MM.1S (cell line): ENCODE measurements at regions not wholly inside any gene's neighbourhood (a gene's known extent, or its start where the extent isn't known, plus 50 kb on each side); places are given as distances from the start of the nearest gene placed in this dataset.

ENCODE experiments used
- DNase-seq: peaks from one replicate; pipeline ENCODE4 v3.0.0-alpha.2; 2015
- H2AFZ ChIP-seq: fragments of 300-600 bp; sonication (generic); 2 replicates; pipeline ENCODE4 v1.6.0; 2016; ENCODE audit warnings: antibody characterized with exemption, low read length
- H3F3A ChIP-seq: fragments of 300-600 bp; sonication (generic); 2 replicates; pipeline ENCODE4 v1.6.1; 2016; ENCODE audit warnings: mild to moderate bottlenecking, antibody characterized with exemption, low read length, moderate library complexity, mixed read lengths; ENCODE audit not compliant: insufficient read depth
- H3K27ac ChIP-seq: fragments of 300-600 bp; sonication (generic); 2 replicates; pipeline ENCODE4 v1.5.1; 2016; ENCODE audit warnings: mild to moderate bottlenecking, low read length
- H3K27me3 ChIP-seq: fragments of 300-600 bp; sonication (generic); replicated peaks from 2 replicates; pipeline ENCODE4 v1.6.0; 2016; ENCODE audit warnings: low read length; ENCODE audit not compliant: insufficient read depth
- H3K36me3 ChIP-seq: fragments of 300-600 bp; sonication (generic); replicated peaks from 2 replicates; pipeline ENCODE4 v1.6.1; 2016; ENCODE audit warnings: mild to moderate bottlenecking, low read length, mixed read lengths; ENCODE audit not compliant: insufficient read depth
- H3K4me1 ChIP-seq: fragments of 300-600 bp; sonication (generic); 2 replicates; pipeline ENCODE4 v1.6.1; 2016; ENCODE audit warnings: low read length, mixed read lengths
- H3K4me2 ChIP-seq: fragments of 300-600 bp; sonication (generic); 2 replicates; pipeline ENCODE4 v1.6.0; 2016; ENCODE audit warnings: low read depth, low read length
- H3K4me3 ChIP-seq: fragments of 300-600 bp; sonication (generic); 2 replicates; pipeline ENCODE4 v1.5.1; 2016; ENCODE audit warnings: low read length, mixed read lengths
- H3K79me2 ChIP-seq: fragments of 300-600 bp; sonication (generic); 2 replicates; pipeline ENCODE4 v1.6.1; 2016; ENCODE audit warnings: mixed run types, low read length, mixed read lengths
- H3K9ac ChIP-seq: fragments of 300-600 bp; sonication (generic); 2 replicates; pipeline ENCODE4 v1.6.1; 2016; ENCODE audit warnings: low read length, mixed read lengths
- H3K9me2 ChIP-seq: fragments of 300-600 bp; sonication (generic); replicated peaks from 2 replicates; pipeline ENCODE4 v1.6.1; 2016; ENCODE audit warnings: mild to moderate bottlenecking, low read length, mixed read lengths; ENCODE audit not compliant: insufficient read depth
- H3K9me3 ChIP-seq: fragments of 300-600 bp; sonication (generic); replicated peaks from 2 replicates; pipeline ENCODE4 v1.6.1; 2016; ENCODE audit warnings: mild to moderate bottlenecking, low read length, mixed read lengths; ENCODE audit not compliant: insufficient read depth
- H4K20me1 ChIP-seq: fragments of 300-600 bp; sonication (generic); 2 replicates; pipeline ENCODE4 v1.6.1; 2016; ENCODE audit warnings: mild to moderate bottlenecking, low read length, moderate library complexity, mixed read lengths; ENCODE audit not compliant: insufficient read depth
- EZH2 ChIP-seq: fragments of 300-600 bp; sonication (generic); optimal IDR thresholded peaks from 2 replicates; pipeline ENCODE3; 2017; ENCODE audit warnings: low read depth, mild to moderate bottlenecking, antibody characterized with exemption, low read length, mixed read lengths
- EZH2phosphoT487 ChIP-seq: fragments of 300-600 bp; sonication (generic); IDR thresholded peaks from 2 replicates; pipeline ENCODE4 v1.6.1; 2018; ENCODE audit warnings: antibody characterized with exemption, low read length
- TF ChIP-seq, protein P1 (sequence below): fragments of 300-600 bp; sonication (generic); IDR thresholded peaks from 2 replicates; pipeline ENCODE4 v1.5.1; 2016; ENCODE audit warnings: antibody characterized with exemption, low read length, mixed read lengths

DNA sequence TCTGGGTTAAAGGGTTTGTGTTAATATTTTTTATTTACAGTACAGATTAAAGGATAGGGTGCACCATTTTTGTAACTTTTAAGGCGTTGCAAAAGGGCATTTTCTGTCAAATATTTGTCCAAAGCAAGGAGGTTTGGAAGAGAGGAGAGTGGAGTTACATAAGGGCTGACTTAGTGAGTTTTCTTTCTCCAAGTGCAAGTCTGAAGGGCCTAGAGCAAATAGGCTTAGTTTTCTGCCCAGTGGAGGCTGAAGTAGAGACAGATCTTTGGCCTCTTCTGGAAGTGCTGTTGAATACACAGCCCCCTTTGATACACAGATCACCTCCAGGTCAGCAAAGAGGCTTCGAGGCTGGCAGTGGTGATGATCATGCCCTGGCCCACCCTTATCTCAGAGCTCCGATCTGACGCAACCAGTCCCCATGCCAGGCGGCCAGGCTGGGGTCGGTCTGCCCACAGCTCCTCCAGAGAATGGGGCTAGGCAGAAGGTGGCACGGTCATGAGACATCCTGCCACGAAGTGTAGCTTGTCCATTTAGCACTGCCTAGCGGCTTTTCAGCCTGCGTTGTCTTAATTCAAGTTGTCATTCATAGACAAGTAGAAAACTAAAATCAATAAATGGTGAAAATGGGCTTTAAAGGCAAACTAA, 79.5 kb upstream of the IRX3 start:
- Histone ChIP-seq H3K9me2 (no peaks in the 10 kb centered on the region), H3K27me3 (no peaks in the 10 kb centered on the region), H3K4me2 (no peak overlapping the region), H3K9ac (no peak overlapping the region), H3K4me3 (no peak overlapping the region), H3K9me3 (no peaks in the 10 kb centered on the region), H4K20me1 (no peaks in the 10 kb centered on the region), H3K27ac (no peak overlapping the region), H3K36me3 (no peaks in the 10 kb centered on the region), H2AFZ (no peak overlapping the region), H3K4me1 (no peaks in the 10 kb centered on the region), H3F3A (no peaks in the 10 kb centered on the region), H3K79me2 (no peaks in the 10 kb centered on the region)
- TF ChIP-seq EZH2phosphoT487 (no peak), EZH2 (no peak)
- TF ChIP-seq, protein P1, sequence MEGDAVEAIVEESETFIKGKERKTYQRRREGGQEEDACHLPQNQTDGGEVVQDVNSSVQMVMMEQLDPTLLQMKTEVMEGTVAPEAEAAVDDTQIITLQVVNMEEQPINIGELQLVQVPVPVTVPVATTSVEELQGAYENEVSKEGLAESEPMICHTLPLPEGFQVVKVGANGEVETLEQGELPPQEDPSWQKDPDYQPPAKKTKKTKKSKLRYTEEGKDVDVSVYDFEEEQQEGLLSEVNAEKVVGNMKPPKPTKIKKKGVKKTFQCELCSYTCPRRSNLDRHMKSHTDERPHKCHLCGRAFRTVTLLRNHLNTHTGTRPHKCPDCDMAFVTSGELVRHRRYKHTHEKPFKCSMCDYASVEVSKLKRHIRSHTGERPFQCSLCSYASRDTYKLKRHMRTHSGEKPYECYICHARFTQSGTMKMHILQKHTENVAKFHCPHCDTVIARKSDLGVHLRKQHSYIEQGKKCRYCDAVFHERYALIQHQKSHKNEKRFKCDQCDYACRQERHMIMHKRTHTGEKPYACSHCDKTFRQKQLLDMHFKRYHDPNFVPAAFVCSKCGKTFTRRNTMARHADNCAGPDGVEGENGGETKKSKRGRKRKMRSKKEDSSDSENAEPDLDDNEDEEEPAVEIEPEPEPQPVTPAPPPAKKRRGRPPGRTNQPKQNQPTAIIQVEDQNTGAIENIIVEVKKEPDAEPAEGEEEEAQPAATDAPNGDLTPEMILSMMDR: no peak
- no peak for DNase-seq

DNA sequence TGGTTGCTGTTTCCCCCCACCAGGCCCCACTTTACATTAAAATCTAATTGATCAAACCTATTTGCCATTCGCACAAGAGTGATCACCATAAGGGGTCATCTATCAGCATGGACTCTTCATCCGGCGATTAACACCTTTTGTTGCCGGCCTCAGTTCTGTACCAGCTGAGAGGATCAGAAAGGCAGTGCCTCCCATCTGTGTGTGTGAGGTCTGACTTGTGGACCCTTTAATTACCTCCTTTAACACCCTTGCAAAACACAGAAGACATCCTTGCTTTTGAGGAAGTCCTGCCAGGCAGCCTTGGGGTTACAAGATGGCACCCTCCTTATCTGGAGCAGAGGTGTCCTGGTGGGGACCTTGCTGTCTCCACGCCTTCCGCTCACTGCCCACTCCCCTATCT, 77.2 kb upstream of the IRX3 start:
- no peaks in the 10 kb centered on the region for H3K79me2 ChIP-seq
- H3K36me3 ChIP-seq: no peaks in the 10 kb centered on the region
- H3K27me3 ChIP-seq: no peaks in the 10 kb centered on the region
- H4K20me1 ChIP-seq: no peaks in the 10 kb centered on the region
- no peak for DNase-seq
- H3K4me1 ChIP-seq: no peaks in the 10 kb centered on the region
- no peaks in the 10 kb centered on the region for H3K9me2 ChIP-seq
- no peak overlapping the region for H3K4me2 ChIP-seq
- H3K4me3 ChIP-seq: no peak overlapping the region
- H3K9me3 ChIP-seq: no peaks in the 10 kb centered on the region
- no peak overlapping the region for H2AFZ ChIP-seq
- no peak overlapping the region for H3K9ac ChIP-seq
- TF ChIP-seq, protein P1: no peak
- TF ChIP-seq EZH2: no peak
- TF ChIP-seq EZH2phosphoT487: no peak
- no peak overlapping the region for H3K27ac ChIP-seq
- no peaks in the 10 kb centered on the region for H3F3A ChIP-seq

DNA sequence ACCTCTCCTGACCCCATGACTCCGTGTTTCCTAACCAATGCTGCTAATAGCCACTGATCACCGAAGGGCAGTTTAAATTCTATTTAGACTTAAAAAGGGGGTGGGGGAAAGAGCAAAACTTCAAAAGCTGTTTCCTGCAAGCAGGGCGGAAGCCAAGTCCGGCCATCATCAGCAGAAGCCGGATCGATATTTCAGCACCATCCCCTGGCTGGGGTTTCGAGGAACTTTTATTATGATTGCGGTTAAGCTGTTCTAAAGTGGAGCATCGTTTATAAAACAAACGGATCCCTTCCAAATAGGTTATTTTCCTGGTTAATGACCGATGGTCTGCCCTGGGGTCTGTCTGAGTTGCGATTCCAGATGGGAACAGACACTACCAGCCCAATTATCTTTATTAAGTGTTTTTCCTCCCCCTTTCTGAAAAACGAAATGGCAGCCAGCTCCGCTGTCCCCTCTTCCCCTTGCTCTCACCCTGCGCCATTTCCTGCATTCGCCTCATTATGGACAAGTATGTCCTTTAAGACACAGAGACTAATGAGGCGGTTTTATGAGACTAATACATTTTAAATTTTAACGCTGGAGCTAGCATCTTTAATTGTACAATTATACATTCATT, 76.1 kb upstream of the IRX3 start:
- Histone ChIP-seq H3K36me3 (no peaks in the 10 kb centered on the region), H3K79me2 (no peaks in the 10 kb centered on the region), H2AFZ (no peak overlapping the region), H3K4me2 (no peak overlapping the region), H3K9me3 (no peaks in the 10 kb centered on the region), H4K20me1 (no peaks in the 10 kb centered on the region), H3K27ac (no peak overlapping the region), H3K4me3 (no peak overlapping the region), H3K9ac (no peak overlapping the region), H3K27me3 (no peaks in the 10 kb centered on the region), H3K4me1 (no peaks in the 10 kb centered on the region), H3F3A (no peaks in the 10 kb centered on the region), H3K9me2 (no peaks in the 10 kb centered on the region)
- no peak for TF ChIP-seq EZH2
- DNase-seq: no peak

DNA sequence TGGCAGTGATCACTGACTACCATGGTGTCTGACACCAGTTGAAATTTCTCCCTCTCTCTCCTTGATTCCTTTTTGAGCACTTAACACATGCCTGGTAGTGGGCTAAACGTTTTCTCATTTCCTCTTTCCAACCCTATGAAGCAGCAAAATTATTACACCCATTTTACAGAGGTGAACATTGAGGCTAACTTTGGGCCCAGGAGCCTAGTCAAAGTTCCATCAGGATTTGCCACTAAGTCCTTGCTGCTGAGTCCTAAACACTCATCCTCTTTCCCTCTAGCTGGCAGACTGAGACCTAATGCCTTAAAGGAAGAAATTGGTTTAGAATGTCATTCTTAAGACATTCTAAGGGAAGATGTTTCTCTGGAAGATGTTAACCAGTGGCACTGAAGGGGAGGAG, 74.7 kb upstream of the IRX3 start:
- H3K9ac ChIP-seq: no peak overlapping the region
- H3K9me2 ChIP-seq: no peaks in the 10 kb centered on the region
- H3K9me3 ChIP-seq: no peaks in the 10 kb centered on the region
- no peaks in the 10 kb centered on the region for H3K4me1 ChIP-seq
- H3K27me3 ChIP-seq: no peaks in the 10 kb centered on the region
- no peaks in the 10 kb centered on the region for H3K36me3 ChIP-seq
- no peaks in the 10 kb centered on the region for H3K79me2 ChIP-seq
- no peak overlapping the region for H3K4me2 ChIP-seq
- no peak for DNase-seq
- no peak overlapping the region for H3K27ac ChIP-seq
- TF ChIP-seq, protein P1: no peak
- no peak for TF ChIP-seq EZH2
- no peak for TF ChIP-seq EZH2phosphoT487
- no peaks in the 10 kb centered on the region for H3F3A ChIP-seq
- no peak overlapping the region for H2AFZ ChIP-seq
- no peaks in the 10 kb centered on the region for H4K20me1 ChIP-seq
- H3K4me3 ChIP-seq: no peak overlapping the region
